ENCODE measurements at regions not wholly inside any gene's neighbourhood (a gene's known extent, or its start where the extent isn't known, plus 50 kb on each side); places are given as distances from the start of the nearest gene placed in this dataset. TPM values are rescaled to one million over a fixed set of nuclear protein-coding genes. Genes with fewer than 3 reads are reported as not detected.

DNA sequence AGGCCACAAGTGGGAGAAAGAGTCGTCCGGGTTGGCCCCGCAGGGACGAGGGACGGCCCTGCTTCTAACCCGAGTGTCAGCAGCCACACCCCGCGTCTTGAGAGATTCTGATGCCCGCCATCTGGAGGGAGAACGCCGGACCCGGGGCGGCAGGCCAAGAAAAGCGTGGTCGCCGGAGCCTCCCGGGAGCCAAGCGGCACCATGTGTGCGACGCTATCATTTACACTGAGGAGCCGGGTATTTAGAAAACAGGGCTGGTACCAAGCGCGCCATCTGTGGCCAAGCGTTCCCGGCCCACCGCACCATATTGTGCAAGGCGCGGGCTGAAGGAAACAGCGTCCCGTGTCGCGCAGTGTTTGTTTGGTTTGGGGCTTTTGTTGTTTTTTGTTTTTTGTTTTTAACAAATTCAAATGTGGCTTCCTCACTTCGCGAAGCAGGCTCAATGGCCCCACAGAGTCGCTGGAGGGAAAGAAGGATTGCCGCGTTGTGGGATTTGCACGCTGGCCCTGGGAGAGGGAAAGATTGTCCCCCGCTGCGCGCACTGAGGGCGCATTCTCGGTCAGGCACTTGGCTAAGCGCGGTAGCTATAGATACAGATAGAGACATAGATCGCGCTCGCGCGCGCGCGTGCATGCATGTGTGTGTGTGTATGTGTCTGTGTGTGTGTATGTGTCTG lies 153.8 kb downstream of the BCL11B start:
- peaks cover 0 to 18% of the 10 kb centered on the region in 2 donors for H3K27me3 ChIP-seq
- no peaks in the 10 kb centered on the region for H3K4me1 ChIP-seq
- TF ChIP-seq POLR2A (IDR thresholded peaks at IDR 0.05) (no peak), EP300 (IDR thresholded peaks at IDR 0.05) (no peak)
- TF ChIP-seq, protein P1, sequence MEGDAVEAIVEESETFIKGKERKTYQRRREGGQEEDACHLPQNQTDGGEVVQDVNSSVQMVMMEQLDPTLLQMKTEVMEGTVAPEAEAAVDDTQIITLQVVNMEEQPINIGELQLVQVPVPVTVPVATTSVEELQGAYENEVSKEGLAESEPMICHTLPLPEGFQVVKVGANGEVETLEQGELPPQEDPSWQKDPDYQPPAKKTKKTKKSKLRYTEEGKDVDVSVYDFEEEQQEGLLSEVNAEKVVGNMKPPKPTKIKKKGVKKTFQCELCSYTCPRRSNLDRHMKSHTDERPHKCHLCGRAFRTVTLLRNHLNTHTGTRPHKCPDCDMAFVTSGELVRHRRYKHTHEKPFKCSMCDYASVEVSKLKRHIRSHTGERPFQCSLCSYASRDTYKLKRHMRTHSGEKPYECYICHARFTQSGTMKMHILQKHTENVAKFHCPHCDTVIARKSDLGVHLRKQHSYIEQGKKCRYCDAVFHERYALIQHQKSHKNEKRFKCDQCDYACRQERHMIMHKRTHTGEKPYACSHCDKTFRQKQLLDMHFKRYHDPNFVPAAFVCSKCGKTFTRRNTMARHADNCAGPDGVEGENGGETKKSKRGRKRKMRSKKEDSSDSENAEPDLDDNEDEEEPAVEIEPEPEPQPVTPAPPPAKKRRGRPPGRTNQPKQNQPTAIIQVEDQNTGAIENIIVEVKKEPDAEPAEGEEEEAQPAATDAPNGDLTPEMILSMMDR (IDR thresholded peaks at IDR 0.05): no peak
- peaks cover 0 to 11% (median 0%) of the 10 kb centered on the region in 4 donors for H3K9me3 ChIP-seq
- DNase-seq (ENCODE audit: low spot score in 2 of 2): no peak
- 15 to 21% methylated on average over 42 to 51 of the region's 53 CpGs for WGBS, 2 donors
- H3K4me3 ChIP-seq: no peak overlapping the region
- no peaks in the 10 kb centered on the region for H3K36me3 ChIP-seq
- H3K27ac ChIP-seq: no peak overlapping the region

DNA sequence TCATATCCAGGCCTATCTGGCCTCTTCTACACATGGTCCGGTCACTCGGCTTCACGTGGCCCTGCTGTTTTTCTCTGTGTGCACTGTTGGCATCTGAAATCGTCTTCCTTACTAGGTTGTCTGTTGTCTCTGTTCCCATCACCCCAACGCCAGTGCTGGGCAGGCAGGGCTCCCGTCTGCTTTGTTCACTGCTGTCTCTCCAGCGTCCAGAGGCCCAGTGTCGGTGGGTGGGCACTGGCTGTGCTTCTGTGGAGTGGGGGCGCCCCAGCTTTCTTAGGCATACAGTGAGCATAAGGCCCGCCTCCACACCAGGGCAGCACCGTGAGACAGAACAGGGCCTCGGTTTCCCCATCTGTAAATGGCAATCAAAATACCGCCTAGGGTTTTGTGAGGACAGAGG lies 153.1 kb downstream of the BCL11B start:
- TF ChIP-seq, protein P1 (IDR thresholded peaks at IDR 0.05): no peak
- TF ChIP-seq EP300 (IDR thresholded peaks at IDR 0.05) (no peak), POLR2A (IDR thresholded peaks at IDR 0.05) (no peak)
- Histone ChIP-seq H3K27me3 (peaks cover 0 to 18% of the 10 kb centered on the region in 2 donors), H3K27ac (no peak overlapping the region), H3K36me3 (no peaks in the 10 kb centered on the region), H3K4me1 (no peaks in the 10 kb centered on the region), H3K9me3 (peaks cover 0 to 6% (median 0%) of the 10 kb centered on the region in 4 donors), H3K4me3 (no peak overlapping the region)
- no peak for DNase-seq (ENCODE audit: low spot score in 2 of 2)
- WGBS, 2 donors: 61 to 66% methylated on average over 9 to 13 of the region's 13 CpGs

Small RNA genes lying in the stretch of these regions (small RNA-seq; reads per million reads assigned to genes)
- gene AL162151.2 (not detected), gene RN7SL714P (not detected)
